ENCODE measurements at regions not wholly inside any gene's neighbourhood (a gene's known extent, or its start where the extent isn't known, plus 50 kb on each side); places are given as distances from the start of the nearest gene placed in this dataset.

- no peak for DNase-seq (ENCODE audit: low spot score)
- TF ChIP-seq CTCF (IDR thresholded peaks at IDR 0.05; ENCODE audit: extremely low read depth, missing control alignments), result no peak
Measured at GRCh38 chr2:13052547-13052946, 335.8 kb downstream of the TRIB2 start.

- DNase-seq (ENCODE audit: low spot score), result no peak
- TF ChIP-seq CTCF (IDR thresholded peaks at IDR 0.05; ENCODE audit: extremely low read depth, missing control alignments), result no peak
Measured at GRCh38 chr2:13056259-13056843, 339.6 kb downstream of the TRIB2 start.

DNA sequence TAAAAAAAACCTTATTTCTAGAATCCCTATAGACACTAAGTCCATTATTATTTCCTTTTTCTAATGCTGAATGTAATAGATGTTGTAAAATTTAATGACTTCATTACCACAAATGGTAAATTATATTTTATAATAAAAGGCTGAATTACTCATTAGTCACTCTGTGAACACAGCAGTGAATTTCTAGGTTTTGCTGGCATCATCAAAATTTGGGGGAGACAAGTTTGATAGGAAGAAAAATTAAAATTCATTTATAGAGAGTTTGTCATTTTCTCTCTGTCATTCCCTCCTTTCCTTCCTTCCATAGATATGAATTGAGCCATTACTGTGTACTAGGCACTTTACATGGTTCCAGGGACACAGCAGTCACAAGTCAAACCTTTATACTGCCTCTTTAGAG is 340.9 kb downstream of the TRIB2 start:
- DNase-seq (ENCODE audit: low spot score), result no peak
- no peak for TF ChIP-seq CTCF (IDR thresholded peaks at IDR 0.05; ENCODE audit: extremely low read depth, missing control alignments)

DNA sequence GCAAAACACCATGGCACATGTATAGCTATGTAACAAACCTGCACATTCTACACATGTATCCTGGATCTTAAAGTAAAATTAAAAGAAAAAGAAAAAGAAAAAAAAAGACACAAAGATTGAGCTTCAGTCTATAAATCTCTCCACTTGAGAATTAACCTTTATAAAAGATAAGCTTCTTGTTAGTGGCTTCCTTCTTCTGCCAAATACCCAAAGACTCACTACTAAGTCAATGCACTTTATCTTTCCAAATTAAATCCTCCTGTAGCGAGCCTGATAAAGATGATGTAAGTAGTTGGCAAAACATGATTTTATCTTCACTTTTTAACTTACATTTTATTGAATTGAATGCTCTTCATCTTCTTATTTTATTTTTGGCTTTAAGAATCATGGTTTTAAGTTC is 349.9 kb downstream of the TRIB2 start:
- no peak for DNase-seq (ENCODE audit: low spot score)

GRCh38 chr2:13067508-13067907 is 350.8 kb downstream of the TRIB2 start:
- no peak for TF ChIP-seq CTCF (IDR thresholded peaks at IDR 0.05; ENCODE audit: extremely low read depth, missing control alignments)
- DNase-seq (ENCODE audit: low spot score), result no peak

More for the DNA sequence above, 349.9 kb downstream of the TRIB2 start:
- no peak for TF ChIP-seq CTCF (IDR thresholded peaks at IDR 0.05; ENCODE audit: extremely low read depth, missing control alignments)

GRCh38 chr2:13089971-13090370 is 373.2 kb downstream of the TRIB2 start:
- no peak for DNase-seq (ENCODE audit: low spot score)
- TF ChIP-seq CTCF (IDR thresholded peaks at IDR 0.05; ENCODE audit: extremely low read depth, missing control alignments), result no peak

DNA sequence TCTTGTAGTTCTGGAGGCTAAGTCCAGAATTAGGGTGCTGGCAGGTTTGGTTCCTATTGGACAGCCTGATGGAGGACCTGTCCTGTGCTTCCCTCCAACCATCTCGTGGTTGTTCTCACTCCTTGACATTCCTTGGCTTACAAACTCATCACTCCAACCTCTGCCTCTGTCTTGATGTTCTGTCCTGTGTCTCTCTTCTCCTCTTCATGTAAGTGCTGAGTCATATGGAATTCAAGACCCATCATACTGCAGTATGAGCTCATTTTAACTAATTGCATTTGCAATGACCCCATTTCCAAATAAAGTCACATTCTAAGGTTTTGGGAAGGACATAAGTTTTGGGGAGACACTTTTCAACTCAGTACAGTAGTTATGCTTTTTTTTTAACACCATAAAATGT is 374.7 kb downstream of the TRIB2 start:
- no peak for TF ChIP-seq CTCF (IDR thresholded peaks at IDR 0.05; ENCODE audit: extremely low read depth, missing control alignments)
- DNase-seq (ENCODE audit: low spot score), result no peak

Data from GM20000 (cell line).